ENCODE measurements at regions not wholly inside any gene's neighbourhood (a gene's known extent, or its start where the extent isn't known, plus 50 kb on each side); places are given as distances from the start of the nearest gene placed in this dataset.
A peak's percentile ranks its signal among the peaks of the same experiment; 100 is the strongest.

DNA sequence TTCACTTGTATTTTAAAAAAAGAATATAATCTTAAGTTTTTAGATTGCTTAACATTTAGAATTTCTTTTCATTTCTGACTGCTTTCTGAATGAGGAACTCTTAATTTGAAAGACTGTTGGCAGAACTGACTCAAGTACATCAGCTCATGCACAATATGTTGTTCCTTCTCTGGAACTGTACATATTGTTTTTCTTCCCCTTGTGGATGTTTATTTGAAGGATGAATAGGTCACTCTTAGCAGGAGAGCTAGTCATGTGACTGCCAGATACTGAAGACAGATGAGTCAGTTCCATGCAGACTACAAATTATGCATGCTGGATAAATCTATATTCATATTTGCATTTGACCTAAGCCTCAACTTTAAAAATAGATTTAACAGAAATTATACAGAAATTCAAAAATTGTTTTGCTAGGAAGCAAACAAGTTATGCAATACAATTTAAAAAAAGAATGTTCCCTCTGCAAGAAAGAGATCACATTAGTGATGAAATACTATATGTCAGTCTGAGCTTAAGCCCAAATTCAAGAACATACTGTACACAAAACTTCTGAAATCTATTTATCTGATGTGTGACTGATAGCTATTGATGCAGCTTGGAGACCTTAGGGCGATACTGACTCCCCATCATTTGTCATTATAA, 1274.9 kb upstream of the GJE1 start:
- H3K36me3 ChIP-seq: no peaks in the 10 kb centered on the region
- ATAC-seq (peak; percentile 78 to 82), DNase-seq (no peak)
- TF ChIP-seq CTCF (IDR thresholded peaks at IDR 0.05): no peak
- peaks cover 14% of the 10 kb centered on the region for H3K4me1 ChIP-seq
- no peak overlapping the region for H3K4me3 ChIP-seq
- no peaks in the 10 kb centered on the region for H3K9me3 ChIP-seq
- peak overlapping the region; percentile 33 for H3K27ac ChIP-seq
- no peaks in the 10 kb centered on the region for H3K27me3 ChIP-seq (ENCODE audit: low read depth)
- intact Hi-C loops (cut with DNase I): no loop called here

GRCh38 chr6:140855520-140855919, 1277.2 kb upstream of the GJE1 start:
- H3K27me3 ChIP-seq (ENCODE audit: low read depth): no peaks in the 10 kb centered on the region
- intact Hi-C loops (cut with DNase I): no loop called here
- H3K4me1 ChIP-seq: peaks cover 14% of the 10 kb centered on the region
- no peak overlapping the region for H3K27ac ChIP-seq
- DNase-seq: no peak
- no peaks in the 10 kb centered on the region for H3K9me3 ChIP-seq
- H3K36me3 ChIP-seq: no peaks in the 10 kb centered on the region
- no peak for TF ChIP-seq CTCF (IDR thresholded peaks at IDR 0.05)
- no peak for ATAC-seq
- H3K4me3 ChIP-seq: no peak overlapping the region

DNA sequence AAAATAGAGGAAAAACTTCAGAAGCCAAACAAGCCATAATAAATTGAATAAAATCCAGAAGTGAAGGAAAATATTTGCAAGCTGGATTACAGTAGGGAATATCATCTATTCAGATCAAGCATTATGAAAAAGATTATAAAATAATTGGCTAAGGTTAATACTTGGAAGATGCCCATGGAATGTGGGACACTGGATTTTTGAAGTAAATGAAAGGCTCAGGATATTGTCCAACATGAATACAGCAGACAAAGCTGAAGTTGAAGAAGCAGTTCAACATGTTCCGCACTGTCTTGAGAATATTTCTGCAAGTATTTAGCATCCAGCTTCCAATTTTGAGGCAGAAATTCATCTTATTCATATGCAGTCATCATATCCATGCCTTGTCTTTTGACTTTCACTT, 1278.4 kb upstream of the GJE1 start:
- no peaks in the 10 kb centered on the region for H3K27me3 ChIP-seq (ENCODE audit: low read depth)
- H3K4me3 ChIP-seq: no peak overlapping the region
- H3K4me1 ChIP-seq: peaks cover 14% of the 10 kb centered on the region
- no peaks in the 10 kb centered on the region for H3K9me3 ChIP-seq
- no peaks in the 10 kb centered on the region for H3K36me3 ChIP-seq
- ATAC-seq (no peak), DNase-seq (no peak)
- H3K27ac ChIP-seq: no peak overlapping the region
- intact Hi-C loops (cut with DNase I): no loop called here
- TF ChIP-seq CTCF (IDR thresholded peaks at IDR 0.05): no peak

DNA sequence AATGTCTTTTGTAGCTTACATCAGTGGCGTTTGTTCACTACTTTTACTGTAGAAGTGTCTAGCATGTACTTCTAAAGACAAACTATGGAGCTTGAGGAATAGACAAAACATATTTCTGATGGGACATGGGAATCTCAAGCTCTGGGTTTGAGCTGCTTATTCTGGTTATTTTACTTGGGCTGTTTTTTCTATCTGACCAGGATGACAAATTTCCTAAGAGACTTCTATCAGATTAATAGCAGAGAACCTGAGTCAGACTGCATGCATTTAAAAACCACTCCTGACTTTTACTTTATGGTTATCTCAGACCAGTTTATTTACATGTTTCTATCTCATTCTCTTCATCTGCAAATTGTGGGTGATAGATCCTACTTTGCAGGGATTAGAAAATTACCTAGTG, 1282.3 kb upstream of the GJE1 start:
- ATAC-seq (no peak), DNase-seq (no peak)
- Histone ChIP-seq H3K36me3 (no peaks in the 10 kb centered on the region), H3K4me1 (no peaks in the 10 kb centered on the region), H3K9me3 (no peaks in the 10 kb centered on the region), H3K4me3 (no peak overlapping the region), H3K27ac (no peak overlapping the region), H3K27me3 (ENCODE audit: low read depth) (no peaks in the 10 kb centered on the region)
- TF ChIP-seq CTCF (IDR thresholded peaks at IDR 0.05): no peak
- intact Hi-C loops (cut with DNase I): no loop called here

- Histone ChIP-seq H3K36me3 (no peaks in the 10 kb centered on the region), H3K27ac (no peak overlapping the region), H3K4me1 (no peaks in the 10 kb centered on the region), H3K27me3 (ENCODE audit: low read depth) (no peaks in the 10 kb centered on the region), H3K4me3 (no peak overlapping the region), H3K9me3 (no peaks in the 10 kb centered on the region)
- no peak for TF ChIP-seq CTCF (IDR thresholded peaks at IDR 0.05)
- intact Hi-C loops (cut with DNase I): no loop called here
- ATAC-seq (no peak), DNase-seq (no peak)
Observed at GRCh38 chr6:140849456-140849855, 1283.3 kb upstream of the GJE1 start.

- no peak for DNase-seq
- ATAC-seq: no peak
- intact Hi-C loops (cut with DNase I): no loop called here
- no peak overlapping the region for H3K27ac ChIP-seq
- no peak for TF ChIP-seq CTCF (IDR thresholded peaks at IDR 0.05)
- H3K4me3 ChIP-seq: no peak overlapping the region
- H3K9me3 ChIP-seq: no peaks in the 10 kb centered on the region
- no peaks in the 10 kb centered on the region for H3K27me3 ChIP-seq (ENCODE audit: low read depth)
- H3K4me1 ChIP-seq: no peaks in the 10 kb centered on the region
- no peaks in the 10 kb centered on the region for H3K36me3 ChIP-seq
Observed at GRCh38 chr6:140847262-140847645, 1285.5 kb upstream of the GJE1 start.

All from lower lobe of right lung (tissue), 2 donors.